ENCODE measurements at regions not wholly inside any gene's neighbourhood (a gene's known extent, or its start where the extent isn't known, plus 50 kb on each side); places are given as distances from the start of the nearest gene placed in this dataset.
"Not testable (repeated sequence)": the region's sequence is repeated elsewhere in the genome, so short reads cannot be mapped to it uniquely, and the experiment has no call there.

GRCh38 chr10:117601716-117602115 lies 59.2 kb downstream of the EMX2 start:
- no peak for DNase-seq

DNA sequence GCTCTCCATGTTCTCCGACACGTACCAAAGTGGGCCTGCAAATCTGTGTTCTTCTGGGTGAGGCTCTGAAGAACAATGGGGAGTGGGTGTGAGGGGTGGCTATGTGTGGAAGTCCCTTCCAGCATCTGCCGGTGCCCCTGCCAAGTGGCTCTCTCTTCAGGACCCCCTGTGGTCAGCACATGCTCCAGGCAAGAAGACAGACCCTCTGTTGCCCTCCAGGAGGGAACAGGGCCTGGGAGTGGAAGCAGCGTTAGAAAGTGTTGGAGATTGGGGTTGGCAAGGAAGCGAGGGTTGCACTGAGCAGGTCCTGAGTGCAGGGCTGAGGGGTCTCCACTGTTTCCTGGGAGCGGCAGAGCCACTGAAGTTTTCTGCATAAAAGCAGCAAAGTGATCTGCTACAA lies 60.5 kb downstream of the EMX2 start:
- no peak for DNase-seq

DNA sequence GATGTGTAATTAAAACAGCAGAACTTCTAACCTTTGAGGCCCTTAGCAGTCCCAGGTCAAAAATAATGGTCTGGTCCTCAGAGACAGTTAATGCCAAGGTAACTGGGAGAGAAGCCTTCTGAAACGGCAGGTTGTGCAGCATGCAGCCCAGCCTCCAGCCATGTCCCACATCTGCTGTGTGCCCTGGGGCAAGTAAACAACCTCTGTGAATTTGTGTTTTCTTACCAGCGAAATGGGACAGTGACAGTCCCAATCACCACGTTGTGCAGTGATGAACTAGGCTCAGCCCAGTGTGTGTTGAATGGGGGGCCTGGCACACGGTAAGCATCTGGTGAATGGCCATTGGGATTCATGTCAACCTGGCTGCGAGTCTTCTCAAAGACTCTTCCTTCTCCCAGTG lies 61.2 kb downstream of the EMX2 start:
- no peak for DNase-seq

GRCh38 chr10:117609095-117609795 lies 66.7 kb downstream of the EMX2 start:
- no peak for DNase-seq

- no peak for DNase-seq
Measured at GRCh38 chr10:117609796-117610170, 67.2 kb downstream of the EMX2 start.

- DNase-seq: no peak
Measured at GRCh38 chr10:117610321-117610720, 67.8 kb downstream of the EMX2 start.

GRCh38 chr10:117612113-117612512 lies 69.6 kb downstream of the EMX2 start:
- no peak for DNase-seq

GRCh38 chr10:117615649-117616048 lies 73.1 kb downstream of the EMX2 start:
- DNase-seq: no peak

DNA sequence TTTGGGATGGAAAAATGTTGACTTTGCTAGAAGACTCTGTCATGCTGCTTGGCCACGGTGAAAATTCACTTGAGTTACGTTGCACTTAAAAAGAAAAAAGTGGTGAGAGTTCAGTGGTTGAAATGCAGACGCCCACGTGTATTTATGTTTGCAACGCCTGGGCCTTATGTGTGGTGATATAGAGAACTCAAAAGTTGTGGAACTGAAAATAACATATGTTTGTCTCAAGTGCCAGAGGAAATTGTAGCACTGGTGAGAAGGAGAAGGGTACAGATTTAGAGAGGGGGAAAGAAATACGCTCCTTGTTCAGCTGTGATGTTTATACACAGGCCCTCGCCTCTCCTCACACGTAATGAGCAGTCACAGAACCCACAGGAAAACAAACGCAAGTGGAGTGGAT lies 73.6 kb downstream of the EMX2 start:
- no peak for DNase-seq

DNA sequence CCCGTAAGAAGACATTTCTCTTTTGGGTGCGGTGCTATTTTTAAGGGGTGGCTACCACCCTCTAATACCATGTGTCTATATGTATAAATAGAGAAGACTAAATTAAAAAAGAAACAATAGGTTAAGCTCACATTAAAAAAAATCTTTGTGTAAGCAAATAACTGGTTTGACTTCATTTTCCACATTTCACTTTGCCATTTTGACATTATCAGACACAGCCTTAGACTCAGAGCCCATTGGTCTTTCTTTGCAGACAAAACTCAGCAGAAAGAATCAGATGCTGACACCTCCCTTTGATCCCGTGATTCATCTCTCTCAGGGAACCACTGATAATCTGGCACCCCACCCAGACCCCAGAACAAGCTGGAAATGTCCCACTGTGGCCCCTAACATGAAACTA lies 74.5 kb downstream of the EMX2 start:
- DNase-seq: no peak

GRCh38 chr10:117617659-117618058 lies 75.1 kb downstream of the EMX2 start:
- no peak for DNase-seq

DNA sequence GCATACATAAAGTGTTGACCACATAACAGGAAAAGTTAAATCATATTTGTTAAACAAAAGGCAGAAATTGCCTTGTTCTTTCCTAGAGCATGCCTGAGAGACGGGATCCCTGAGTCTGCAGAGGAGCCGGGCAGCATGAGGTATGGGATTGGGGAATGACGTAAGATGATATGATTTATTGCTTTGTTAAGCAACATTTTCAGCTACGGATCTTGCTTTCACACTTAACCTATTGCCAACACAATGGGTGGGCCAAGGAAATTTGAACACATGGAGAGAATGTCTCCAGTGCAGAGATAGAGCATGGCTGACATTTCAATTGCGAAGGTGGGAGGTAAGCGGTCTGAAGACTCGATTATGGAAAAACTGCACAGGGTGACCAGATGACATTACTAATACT lies 76.7 kb downstream of the EMX2 start:
- DNase-seq: no peak

- no peak for DNase-seq
Measured at GRCh38 chr10:117619707-117620405, 77.3 kb downstream of the EMX2 start.

DNA sequence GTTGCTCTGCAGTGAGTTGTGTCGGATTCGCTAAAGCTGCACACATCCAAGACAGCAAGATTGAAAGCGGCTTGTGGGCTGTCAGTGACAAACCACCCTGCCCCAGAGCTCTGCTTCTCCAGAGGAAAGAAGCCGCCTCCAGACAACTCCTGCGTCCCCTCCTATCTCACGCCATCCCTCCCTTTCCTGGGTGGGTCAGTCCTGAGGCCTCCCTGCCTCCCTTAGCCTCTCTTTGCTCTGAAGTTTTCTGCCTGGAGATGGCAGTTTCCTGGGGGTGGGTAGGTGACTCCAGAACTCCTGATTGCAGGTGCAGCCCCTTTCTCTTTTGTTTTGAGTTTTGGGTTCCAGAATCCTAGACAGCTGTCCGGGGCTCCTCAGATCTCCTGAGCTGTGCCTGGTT lies 78.7 kb downstream of the EMX2 start:
- no peak for DNase-seq

DNA sequence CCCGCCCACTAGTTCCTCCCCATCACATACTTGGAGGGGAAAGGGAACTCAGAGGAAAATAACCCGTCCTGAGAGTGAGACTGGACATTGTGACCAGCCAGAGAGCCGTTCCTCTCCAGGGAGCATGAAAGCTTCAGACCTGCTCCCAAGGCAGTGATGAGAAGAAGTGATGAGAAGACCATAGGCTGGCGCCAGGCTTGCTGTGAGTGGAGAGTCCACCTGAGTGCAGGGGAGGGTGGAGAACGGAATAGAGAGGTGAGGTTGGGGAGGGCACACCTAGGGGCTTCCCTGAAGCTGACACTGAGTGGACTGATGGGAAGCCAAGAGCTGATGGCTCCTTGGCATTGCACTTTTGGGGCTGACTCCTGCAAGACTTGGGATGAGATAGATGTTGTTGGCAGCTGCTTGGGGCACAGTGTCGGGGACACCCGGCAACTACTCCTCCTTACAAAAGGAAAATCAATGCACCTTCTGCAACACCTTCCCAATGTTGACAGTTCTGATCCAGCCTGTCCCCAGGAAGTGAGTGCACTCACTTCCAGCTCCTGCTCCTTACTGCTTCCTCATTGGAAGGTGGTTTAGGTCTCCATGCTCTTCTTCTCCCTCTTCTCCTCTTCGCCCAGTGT lies 79.4 kb downstream of the EMX2 start:
- DNase-seq: no peak

GRCh38 chr10:117622471-117623184 lies 80.1 kb downstream of the EMX2 start:
- no peak for DNase-seq

DNA sequence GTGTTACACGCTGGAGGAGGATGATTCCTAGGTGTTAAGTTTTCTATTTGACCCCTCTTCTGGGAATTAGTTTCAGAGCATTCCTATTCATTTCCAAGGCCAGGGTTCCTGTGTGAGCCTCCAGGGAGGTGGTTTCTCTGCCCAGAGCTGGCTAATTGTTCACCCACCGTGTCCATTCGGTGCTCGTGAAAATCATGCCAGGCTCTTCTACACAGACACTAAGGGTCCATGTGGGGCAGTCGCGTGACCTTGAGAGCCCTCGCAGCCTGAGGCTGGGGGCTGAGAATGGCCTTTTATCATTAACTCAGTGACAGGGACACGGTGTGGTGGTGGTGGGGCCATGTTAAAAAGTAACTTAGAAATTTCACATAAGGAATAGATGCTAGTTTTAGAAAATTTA lies 83.7 kb downstream of the EMX2 start:
- no peak for DNase-seq

- no peak for DNase-seq
Measured at GRCh38 chr10:117627561-117627960, 85.0 kb downstream of the EMX2 start.

- DNase-seq: not testable (repeated sequence)
Measured at GRCh38 chr10:117629717-117630116, 87.2 kb downstream of the EMX2 start.

DNA sequence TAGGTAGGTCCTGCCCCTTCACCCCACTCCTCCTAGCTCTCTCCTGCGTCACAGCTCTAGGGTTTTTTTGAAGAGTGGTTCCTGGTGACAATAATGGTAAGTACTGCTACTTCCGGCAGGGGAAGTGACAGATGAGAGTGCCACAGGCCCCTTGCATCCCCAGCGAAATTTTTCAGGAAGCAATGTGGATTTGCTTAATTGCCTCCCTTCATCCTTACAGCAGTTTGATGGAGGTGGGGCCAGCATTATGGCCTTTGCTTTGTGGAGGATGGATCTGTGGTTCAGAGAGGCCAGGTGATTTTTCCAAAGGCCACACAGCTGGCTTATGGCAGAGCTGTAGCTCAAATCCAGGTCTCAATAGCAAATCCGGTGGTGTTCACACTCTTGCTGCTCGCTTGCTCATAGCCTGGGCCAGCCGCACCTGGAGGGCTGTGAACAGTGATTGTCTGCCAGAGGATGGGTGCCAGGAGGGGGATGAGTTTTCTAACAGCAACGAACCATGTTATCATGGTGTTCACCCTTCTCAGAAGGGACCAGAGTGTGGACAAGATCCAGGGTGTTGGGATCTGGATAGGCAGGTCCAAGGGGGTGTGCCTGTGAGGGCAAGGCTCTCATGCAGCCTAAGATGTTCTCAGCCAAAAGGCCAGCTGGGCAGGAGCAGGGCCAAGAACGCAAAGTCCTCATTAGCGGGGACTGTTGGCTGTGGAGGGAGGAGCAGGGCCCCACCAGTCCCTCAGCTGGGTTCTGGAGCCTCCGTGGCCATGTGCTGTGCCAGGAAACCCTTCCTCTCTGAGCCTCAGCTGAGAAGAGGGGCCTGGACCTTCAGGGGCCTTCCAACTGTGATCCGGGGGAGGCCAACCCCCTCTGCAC lies 89.0 kb downstream of the EMX2 start:
- no peak for DNase-seq

GRCh38 chr10:117632406-117632805 lies 89.9 kb downstream of the EMX2 start:
- DNase-seq: no peak

DNA sequence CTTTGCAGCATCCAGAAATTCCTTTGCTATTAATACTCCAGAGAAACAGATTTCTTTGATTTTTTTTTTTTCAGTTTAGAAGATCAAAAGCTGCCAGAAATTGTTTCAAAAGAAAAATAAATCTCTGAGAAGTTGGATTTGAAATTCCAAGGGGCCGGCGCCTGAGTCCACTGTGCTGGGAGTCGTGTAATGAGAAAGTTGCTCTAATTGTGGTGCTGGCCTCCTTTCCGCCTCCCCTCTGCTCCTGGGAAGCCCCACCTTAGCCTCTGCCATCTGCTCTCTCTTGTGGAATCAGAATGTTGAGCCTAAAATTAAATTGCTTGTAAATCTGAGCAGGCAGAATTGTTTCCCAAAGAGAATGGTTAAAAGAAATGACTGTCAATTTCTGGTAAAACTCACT lies 93.3 kb downstream of the EMX2 start:
- no peak for DNase-seq

- no peak for DNase-seq
Measured at GRCh38 chr10:117638200-117638599, 95.7 kb downstream of the EMX2 start.
